ENCODE measurements at regions not wholly inside any gene's neighbourhood (a gene's known extent, or its start where the extent isn't known, plus 50 kb on each side); places are given as distances from the start of the nearest gene placed in this dataset.

DNA sequence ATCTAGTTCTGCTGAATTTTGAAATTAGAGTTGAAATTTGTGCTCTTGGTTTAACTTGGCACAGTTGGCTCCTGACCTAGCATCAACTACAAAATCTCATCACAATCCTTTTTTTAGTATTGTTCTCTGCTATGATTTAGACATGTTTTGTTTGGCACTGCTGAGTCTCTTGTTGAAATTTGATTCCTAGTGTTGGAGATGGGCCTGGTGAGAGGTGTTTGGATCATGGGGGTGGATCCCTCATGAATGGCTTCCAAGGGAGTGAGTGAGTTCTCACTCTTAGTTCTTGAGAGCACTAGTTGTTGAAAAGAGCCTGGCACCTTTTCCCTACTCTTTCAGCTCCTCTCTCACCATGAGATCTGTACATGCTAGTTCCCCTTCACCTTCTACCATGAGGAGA, 605.6 kb upstream of the SLC39A10 start:
- H3K36me3 ChIP-seq (ENCODE audit: low read depth) = no peaks in the 10 kb centered on the region
- no peak for DNase-seq
- ChIA-PET POLR2A (ENCODE audit: unreplicated experiment) (no interaction called here), CTCF (no interaction called here)
- H3K4me3 ChIP-seq = no peak overlapping the region
- no peaks in the 10 kb centered on the region for H3K9me2 ChIP-seq (ENCODE audit: insufficient read depth)
- no peaks in the 10 kb centered on the region for H3F3A ChIP-seq (ENCODE audit: insufficient read depth, low read depth)
- no peaks in the 10 kb centered on the region for H3K4me1 ChIP-seq (replicated peaks; ENCODE audit: insufficient read depth)
- no peaks in the 10 kb centered on the region for H3K79me2 ChIP-seq (ENCODE audit: low read depth)
- intact Hi-C loops (cut with micrococcal nuclease; ENCODE audit: unreplicated experiment) = no loop called here
- no peaks in the 10 kb centered on the region for H3K27me3 ChIP-seq (ENCODE audit: insufficient read depth, low read depth)
- H3K4me2 ChIP-seq = no peak overlapping the region
- BruUV-seq (replicated peaks) = no TSS peak
- H4K20me1 ChIP-seq (ENCODE audit: insufficient read depth) = no peaks in the 10 kb centered on the region
- TF ChIP-seq, protein P1, sequence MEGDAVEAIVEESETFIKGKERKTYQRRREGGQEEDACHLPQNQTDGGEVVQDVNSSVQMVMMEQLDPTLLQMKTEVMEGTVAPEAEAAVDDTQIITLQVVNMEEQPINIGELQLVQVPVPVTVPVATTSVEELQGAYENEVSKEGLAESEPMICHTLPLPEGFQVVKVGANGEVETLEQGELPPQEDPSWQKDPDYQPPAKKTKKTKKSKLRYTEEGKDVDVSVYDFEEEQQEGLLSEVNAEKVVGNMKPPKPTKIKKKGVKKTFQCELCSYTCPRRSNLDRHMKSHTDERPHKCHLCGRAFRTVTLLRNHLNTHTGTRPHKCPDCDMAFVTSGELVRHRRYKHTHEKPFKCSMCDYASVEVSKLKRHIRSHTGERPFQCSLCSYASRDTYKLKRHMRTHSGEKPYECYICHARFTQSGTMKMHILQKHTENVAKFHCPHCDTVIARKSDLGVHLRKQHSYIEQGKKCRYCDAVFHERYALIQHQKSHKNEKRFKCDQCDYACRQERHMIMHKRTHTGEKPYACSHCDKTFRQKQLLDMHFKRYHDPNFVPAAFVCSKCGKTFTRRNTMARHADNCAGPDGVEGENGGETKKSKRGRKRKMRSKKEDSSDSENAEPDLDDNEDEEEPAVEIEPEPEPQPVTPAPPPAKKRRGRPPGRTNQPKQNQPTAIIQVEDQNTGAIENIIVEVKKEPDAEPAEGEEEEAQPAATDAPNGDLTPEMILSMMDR (conservative IDR thresholded peaks at IDR 0.05) = no peak
- TF ChIP-seq EZH2 (IDR thresholded peaks at IDR 0.05; ENCODE audit: low read depth) = no peak
- no peak overlapping the region for H3K27ac ChIP-seq
- H3K9me3 ChIP-seq (ENCODE audit: insufficient read depth, low read depth) = no peaks in the 10 kb centered on the region
- H2AFZ ChIP-seq = no peak overlapping the region

DNA sequence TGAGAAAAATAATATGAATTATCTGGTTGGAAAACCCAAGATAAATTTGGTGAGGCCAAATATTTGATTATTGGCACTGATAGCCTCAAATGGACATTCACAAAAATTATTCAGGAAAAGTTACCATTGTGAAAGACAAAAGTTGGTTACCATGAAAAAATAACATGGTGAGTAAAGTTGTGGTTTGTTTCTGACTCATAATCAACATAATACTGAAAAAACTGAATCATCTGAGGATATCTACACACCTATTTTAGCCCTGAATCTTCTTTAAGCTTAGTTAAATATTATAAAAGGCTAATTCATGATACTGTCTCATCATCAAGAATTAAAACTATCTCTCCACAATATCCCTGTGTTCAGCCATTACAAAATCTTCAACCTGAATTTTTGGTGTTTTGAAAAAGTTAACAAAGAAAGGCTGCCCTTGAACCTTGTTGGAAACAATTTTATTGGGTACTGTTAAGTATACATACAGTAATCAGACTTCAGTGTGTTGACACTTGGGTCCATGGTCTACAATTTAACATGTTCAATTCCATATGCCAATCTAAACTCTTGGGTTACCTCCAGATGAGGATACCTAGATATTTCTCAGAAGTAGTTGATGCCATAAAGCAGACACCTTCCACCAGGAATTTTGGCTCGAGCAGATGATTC, 607.5 kb upstream of the SLC39A10 start:
- Histone ChIP-seq H3K9me2 (ENCODE audit: insufficient read depth) (no peaks in the 10 kb centered on the region), H3K27me3 (ENCODE audit: insufficient read depth, low read depth) (no peaks in the 10 kb centered on the region), H3K4me1 (replicated peaks; ENCODE audit: insufficient read depth) (no peaks in the 10 kb centered on the region), H3K4me2 (no peak overlapping the region), H3K27ac (no peak overlapping the region), H3K4me3 (no peak overlapping the region), H3K36me3 (ENCODE audit: low read depth) (no peaks in the 10 kb centered on the region), H2AFZ (no peak overlapping the region), H4K20me1 (ENCODE audit: insufficient read depth) (no peaks in the 10 kb centered on the region), H3K79me2 (ENCODE audit: low read depth) (no peaks in the 10 kb centered on the region), H3F3A (ENCODE audit: insufficient read depth, low read depth) (no peaks in the 10 kb centered on the region), H3K9me3 (ENCODE audit: insufficient read depth, low read depth) (no peaks in the 10 kb centered on the region)
- TF ChIP-seq, protein P1 (conservative IDR thresholded peaks at IDR 0.05) = no peak
- TF ChIP-seq EZH2 (IDR thresholded peaks at IDR 0.05; ENCODE audit: low read depth) = no peak
- DNase-seq = no peak
- CTCF ChIA-PET = no interaction called here
- BruUV-seq (replicated peaks) = no TSS peak
- POLR2A ChIA-PET (ENCODE audit: unreplicated experiment) = no interaction called here
- intact Hi-C loops (cut with micrococcal nuclease; ENCODE audit: unreplicated experiment) = no loop called here

DNA sequence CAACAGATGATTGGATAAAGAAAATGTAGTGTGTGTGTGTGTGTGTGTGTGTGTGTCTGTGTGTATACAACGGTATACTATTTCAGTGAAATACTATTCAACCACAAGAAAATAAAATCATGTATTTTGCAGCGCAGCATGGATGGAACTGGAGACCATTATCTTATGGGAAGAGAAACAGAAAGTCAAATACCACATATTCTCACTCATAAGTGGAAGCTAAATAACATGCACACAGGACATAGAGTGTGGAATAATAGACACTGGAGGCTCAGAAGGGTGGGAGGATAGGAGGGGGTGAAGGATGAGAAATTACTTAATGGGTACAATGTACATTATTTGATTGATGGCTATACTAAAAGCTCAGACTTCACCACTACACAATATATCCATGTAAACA, 609.1 kb upstream of the SLC39A10 start:
- H3K9me2 ChIP-seq (ENCODE audit: insufficient read depth) = no peaks in the 10 kb centered on the region
- H3K79me2 ChIP-seq (ENCODE audit: low read depth) = no peaks in the 10 kb centered on the region
- H3F3A ChIP-seq (ENCODE audit: insufficient read depth, low read depth) = no peaks in the 10 kb centered on the region
- no peaks in the 10 kb centered on the region for H3K36me3 ChIP-seq (ENCODE audit: low read depth)
- TF ChIP-seq, protein P1 (conservative IDR thresholded peaks at IDR 0.05) = no peak
- TF ChIP-seq EZH2 (IDR thresholded peaks at IDR 0.05; ENCODE audit: low read depth) = no peak
- no TSS peak for BruUV-seq (replicated peaks)
- ChIA-PET POLR2A (ENCODE audit: unreplicated experiment) (no interaction called here), CTCF (no interaction called here)
- DNase-seq = no peak
- no peaks in the 10 kb centered on the region for H3K27me3 ChIP-seq (ENCODE audit: insufficient read depth, low read depth)
- H4K20me1 ChIP-seq (ENCODE audit: insufficient read depth) = no peaks in the 10 kb centered on the region
- H3K4me1 ChIP-seq (replicated peaks; ENCODE audit: insufficient read depth) = no peaks in the 10 kb centered on the region
- intact Hi-C loops (cut with micrococcal nuclease; ENCODE audit: unreplicated experiment) = no loop called here
- no peaks in the 10 kb centered on the region for H3K9me3 ChIP-seq (ENCODE audit: insufficient read depth, low read depth)
- H3K4me2 ChIP-seq = no peak overlapping the region
- H3K27ac ChIP-seq = no peak overlapping the region
- no peak overlapping the region for H3K4me3 ChIP-seq
- no peak overlapping the region for H2AFZ ChIP-seq

All from PC-9 (cell line).